ENCODE measurements at regions not wholly inside any gene's neighbourhood (a gene's known extent, or its start where the extent isn't known, plus 50 kb on each side); places are given as distances from the start of the nearest gene placed in this dataset.

DNA sequence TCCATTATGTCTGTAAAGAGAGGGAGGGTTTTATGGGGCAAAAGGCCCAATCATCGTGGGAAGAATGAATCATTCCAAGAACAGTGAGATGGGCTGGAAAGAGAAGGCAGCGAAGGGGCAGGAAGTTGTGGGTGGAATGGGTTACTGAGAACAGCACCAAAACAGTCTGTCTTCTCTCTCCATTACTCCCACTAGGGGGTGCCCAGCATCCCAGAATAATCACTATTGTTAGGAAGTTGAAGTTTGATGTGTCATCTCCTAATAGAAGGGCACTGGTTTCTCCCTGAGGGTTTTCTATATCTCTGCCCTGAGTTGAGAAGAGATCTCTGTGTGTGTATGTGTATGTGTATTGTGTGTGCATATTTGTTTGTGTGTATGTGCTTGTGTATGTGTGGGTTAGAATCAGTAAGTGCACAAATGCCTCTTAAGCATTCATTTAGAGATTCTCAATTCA, 76.6 kb upstream of the MAP4K3 start:
- intact Hi-C loops (cut with DNase I): loop anchor here (1.0 to 5.0 kb wide), 3 partner anchors 54 to 184 kb away; partner anchors contain the start of gene MAP4K3
- H3K4me1 ChIP-seq: peaks cover 12 to 37% of the 10 kb centered on the region in 2 donors
- no peaks in the 10 kb centered on the region for H3K27me3 ChIP-seq
- H3K9me3 ChIP-seq: no peaks in the 10 kb centered on the region
- H3K36me3 ChIP-seq: no peaks in the 10 kb centered on the region
- TF ChIP-seq, protein P1, sequence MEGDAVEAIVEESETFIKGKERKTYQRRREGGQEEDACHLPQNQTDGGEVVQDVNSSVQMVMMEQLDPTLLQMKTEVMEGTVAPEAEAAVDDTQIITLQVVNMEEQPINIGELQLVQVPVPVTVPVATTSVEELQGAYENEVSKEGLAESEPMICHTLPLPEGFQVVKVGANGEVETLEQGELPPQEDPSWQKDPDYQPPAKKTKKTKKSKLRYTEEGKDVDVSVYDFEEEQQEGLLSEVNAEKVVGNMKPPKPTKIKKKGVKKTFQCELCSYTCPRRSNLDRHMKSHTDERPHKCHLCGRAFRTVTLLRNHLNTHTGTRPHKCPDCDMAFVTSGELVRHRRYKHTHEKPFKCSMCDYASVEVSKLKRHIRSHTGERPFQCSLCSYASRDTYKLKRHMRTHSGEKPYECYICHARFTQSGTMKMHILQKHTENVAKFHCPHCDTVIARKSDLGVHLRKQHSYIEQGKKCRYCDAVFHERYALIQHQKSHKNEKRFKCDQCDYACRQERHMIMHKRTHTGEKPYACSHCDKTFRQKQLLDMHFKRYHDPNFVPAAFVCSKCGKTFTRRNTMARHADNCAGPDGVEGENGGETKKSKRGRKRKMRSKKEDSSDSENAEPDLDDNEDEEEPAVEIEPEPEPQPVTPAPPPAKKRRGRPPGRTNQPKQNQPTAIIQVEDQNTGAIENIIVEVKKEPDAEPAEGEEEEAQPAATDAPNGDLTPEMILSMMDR (IDR thresholded peaks at IDR 0.05): peak; percentile 52 to 61 (median 60)
- DNase-seq (ENCODE audit: low spot score in 2 of 2): peak in 1 of 2 donors; percentile 91
- no peak overlapping the region for H3K4me3 ChIP-seq
- H3K27ac ChIP-seq: peak overlapping the region; percentile 43 to 69

DNA sequence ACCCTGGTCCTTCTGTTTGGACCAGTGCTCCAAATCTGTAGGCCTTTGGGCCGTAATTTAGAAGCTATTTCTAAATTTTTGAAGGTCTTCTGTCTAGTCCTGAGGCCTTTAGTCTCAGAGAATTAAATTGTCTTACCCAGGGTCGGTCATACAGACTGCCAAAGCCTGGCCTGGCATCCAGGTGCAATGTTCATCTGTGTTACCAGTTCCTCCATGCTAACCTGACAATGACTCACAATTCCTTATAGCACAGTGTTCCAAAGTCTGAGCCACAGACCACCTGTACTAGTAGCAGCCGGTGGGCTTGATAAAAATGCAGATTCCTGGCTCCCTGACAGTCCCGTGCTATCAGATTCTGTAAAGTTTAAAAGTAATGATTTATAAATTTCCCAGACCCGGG, 77.7 kb upstream of the MAP4K3 start:
- Histone ChIP-seq H3K27me3 (no peaks in the 10 kb centered on the region), H3K4me1 (peaks cover 12 to 37% of the 10 kb centered on the region in 2 donors), H3K27ac (no peak overlapping the region), H3K36me3 (no peaks in the 10 kb centered on the region), H3K4me3 (no peak overlapping the region), H3K9me3 (no peaks in the 10 kb centered on the region)
- no peak for DNase-seq (ENCODE audit: low spot score in 2 of 2)
- TF ChIP-seq, protein P1 (IDR thresholded peaks at IDR 0.05): no peak
- intact Hi-C loops (cut with DNase I): loop anchor here (5.0 kb wide), 2 partner anchors 52 to 78 kb away; partner anchors contain the start of gene MAP4K3

DNA sequence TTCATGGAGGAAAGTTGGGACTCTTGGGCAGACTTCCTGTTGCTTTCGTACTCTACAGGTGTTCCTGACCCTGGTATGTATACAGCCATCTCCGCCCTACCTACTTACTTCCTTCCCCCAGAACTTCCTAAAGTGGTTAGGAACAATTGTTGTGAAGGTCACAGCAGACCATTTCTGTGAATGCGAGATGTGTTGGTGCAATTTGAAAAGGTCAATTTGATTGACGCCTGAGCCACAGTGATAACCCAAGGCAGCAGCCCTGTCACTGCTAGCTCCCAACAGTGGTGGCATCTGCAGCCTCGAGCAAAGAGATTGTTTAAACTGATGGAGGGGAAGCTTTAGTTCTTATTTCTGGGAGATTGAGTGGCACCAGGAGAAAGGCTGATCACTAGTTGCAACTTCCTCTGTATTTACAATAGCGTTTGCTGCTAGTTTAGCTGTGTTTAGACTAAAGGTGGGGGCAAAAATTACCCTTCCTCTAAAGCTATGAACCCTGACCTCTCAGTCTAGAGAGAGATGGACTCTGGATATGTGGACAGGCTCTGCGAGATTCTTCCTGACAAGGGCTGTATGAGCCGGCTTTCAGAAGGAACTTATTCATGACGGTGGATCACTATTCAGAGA, 78.3 kb upstream of the MAP4K3 start:
- Histone ChIP-seq H3K27ac (no peak overlapping the region), H3K4me3 (no peak overlapping the region), H3K27me3 (no peaks in the 10 kb centered on the region), H3K36me3 (no peaks in the 10 kb centered on the region), H3K9me3 (no peaks in the 10 kb centered on the region), H3K4me1 (peaks cover 12 to 37% of the 10 kb centered on the region in 2 donors)
- DNase-seq (ENCODE audit: low spot score in 2 of 2): no peak
- intact Hi-C loops (cut with DNase I): no loop called here
- TF ChIP-seq, protein P1 (IDR thresholded peaks at IDR 0.05): no peak

DNA sequence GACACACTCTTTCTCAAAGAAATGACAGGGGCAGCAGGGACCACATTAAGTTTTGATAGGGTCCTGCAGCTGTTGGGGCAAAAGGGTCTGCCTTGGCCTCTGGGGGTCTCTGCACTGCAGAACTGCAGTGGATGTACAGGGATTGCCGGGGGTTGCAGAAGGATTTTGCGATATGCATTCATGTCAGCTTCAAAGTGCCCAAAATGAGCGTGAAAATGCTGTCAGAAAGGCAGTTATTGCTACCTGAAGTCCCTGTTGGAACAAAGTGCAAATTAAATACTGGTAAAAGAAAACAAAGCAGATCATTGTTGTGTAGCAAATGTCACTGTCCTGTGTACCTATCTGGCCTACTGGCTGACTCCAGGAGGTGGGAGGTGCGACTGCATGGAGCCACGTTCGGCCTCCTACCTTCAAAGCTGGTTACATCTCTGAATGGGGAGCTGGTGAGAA, 78.8 kb upstream of the MAP4K3 start:
- intact Hi-C loops (cut with DNase I): no loop called here
- no peaks in the 10 kb centered on the region for H3K36me3 ChIP-seq
- H3K4me1 ChIP-seq: peaks cover 12 to 37% of the 10 kb centered on the region in 2 donors
- no peaks in the 10 kb centered on the region for H3K27me3 ChIP-seq
- DNase-seq (ENCODE audit: low spot score in 2 of 2): no peak
- no peak overlapping the region for H3K4me3 ChIP-seq
- H3K27ac ChIP-seq: no peak overlapping the region
- H3K9me3 ChIP-seq: no peaks in the 10 kb centered on the region
- TF ChIP-seq, protein P1 (IDR thresholded peaks at IDR 0.05): no peak

DNA sequence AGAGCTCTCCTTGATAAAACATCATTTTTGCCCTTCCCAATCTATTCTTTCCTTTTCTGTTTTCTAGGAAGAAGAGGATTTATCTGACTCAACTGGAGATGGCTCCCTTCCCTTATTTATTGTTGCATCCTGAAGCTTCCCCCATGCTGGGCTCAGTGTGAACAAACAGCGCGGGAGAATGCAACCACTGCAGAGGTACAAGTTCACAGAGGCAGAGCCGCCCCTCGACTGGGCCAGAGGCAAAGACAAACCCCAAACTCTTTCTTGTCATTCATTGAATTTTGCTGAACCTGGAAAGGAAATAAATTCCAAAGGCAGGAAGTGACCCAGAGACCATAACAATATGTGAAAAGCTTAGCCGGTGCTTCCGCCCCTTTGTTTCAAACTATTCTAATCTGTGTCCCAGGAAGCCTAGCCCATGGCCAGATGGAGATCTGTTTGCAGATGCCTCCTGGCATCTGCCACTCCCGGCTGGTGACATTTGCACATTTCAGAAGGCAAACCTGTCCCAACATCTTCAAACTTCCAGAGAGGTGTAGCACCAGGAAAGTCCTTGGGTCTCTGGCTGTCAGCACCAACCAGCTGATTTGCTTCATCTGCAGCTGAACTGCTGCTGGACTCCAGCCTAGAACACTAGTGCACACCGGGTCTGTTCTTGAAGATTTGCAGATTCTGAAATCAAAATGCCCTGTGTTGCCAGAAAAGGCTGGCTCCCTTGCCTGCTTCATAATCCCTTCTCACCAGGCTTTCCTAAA, 79.4 kb upstream of the MAP4K3 start:
- Histone ChIP-seq H3K27me3 (no peaks in the 10 kb centered on the region), H3K4me1 (peaks cover 8 to 34% of the 10 kb centered on the region in 2 donors), H3K9me3 (no peaks in the 10 kb centered on the region), H3K27ac (peak overlapping the region; percentile 4 to 66), H3K4me3 (no peak overlapping the region), H3K36me3 (no peaks in the 10 kb centered on the region)
- TF ChIP-seq, protein P1 (IDR thresholded peaks at IDR 0.05): no peak
- intact Hi-C loops (cut with DNase I): no loop called here
- DNase-seq (ENCODE audit: low spot score in 2 of 2): no peak

Data from ascending aorta (tissue), 2 donors.